ENCODE measurements at regions not wholly inside any gene's neighbourhood (a gene's known extent, or its start where the extent isn't known, plus 50 kb on each side); places are given as distances from the start of the nearest gene placed in this dataset.

GRCh38 chr12:62170241-62170640 lies 90.0 kb upstream of the USP15 start:
- WGBS, 2 donors = 91 to 94% methylated on average over 1 of the region's 1 CpG

GRCh38 chr12:62190689-62191490 lies 69.3 kb upstream of the USP15 start:
- Histone ChIP-seq H3K27ac (no peak overlapping the region), H3K4me1 (peaks cover 24 to 30% (median 27%) of the 10 kb centered on the region in 4 donors), H3K36me3 (no peaks in the 10 kb centered on the region), H3K9me3 (no peaks in the 10 kb centered on the region), H3K27me3 (peaks cover 0 to 20% (median 8%) of the 10 kb centered on the region in 4 donors), H3K4me3 (peak overlapping the region in 3 of 4 donors; percentile 25 to 51 (median 41))
- DNase-seq = peak; percentile 31 to 84
- WGBS, 2 donors = 3 to 14% methylated on average over 25 to 26 of the region's 61 CpGs
- no peak for TF ChIP-seq POLR2A (IDR thresholded peaks at IDR 0.05)
- no peak for TF ChIP-seq CTCF (IDR thresholded peaks at IDR 0.05)
- TF ChIP-seq POLR2AphosphoS5 (IDR thresholded peaks at IDR 0.05) = no peak
- TF ChIP-seq EP300 (IDR thresholded peaks at IDR 0.05) = no peak
- ATAC-seq (ENCODE audit: low FRiP score in 2 of 2) = peak; percentile 21 to 33

More at GRCh38 chr12:62170241-62170640, 90.0 kb upstream of the USP15 start:
- ATAC-seq (ENCODE audit: low FRiP score in 2 of 2) = no peak
- TF ChIP-seq CTCF (IDR thresholded peaks at IDR 0.05) = no peak
- TF ChIP-seq POLR2A (IDR thresholded peaks at IDR 0.05) = no peak
- no peak for TF ChIP-seq EP300 (IDR thresholded peaks at IDR 0.05)
- no peak for TF ChIP-seq POLR2AphosphoS5 (IDR thresholded peaks at IDR 0.05)
- Histone ChIP-seq H3K9me3 (no peaks in the 10 kb centered on the region), H3K4me3 (no peak overlapping the region), H3K36me3 (no peaks in the 10 kb centered on the region), H3K27ac (no peak overlapping the region), H3K27me3 (no peaks in the 10 kb centered on the region), H3K4me1 (no peaks in the 10 kb centered on the region)
- no peak for DNase-seq

GRCh38 chr12:62191491-62192179 lies 68.6 kb upstream of the USP15 start:
- Histone ChIP-seq H3K9me3 (no peaks in the 10 kb centered on the region), H3K4me1 (peaks cover 24 to 30% (median 27%) of the 10 kb centered on the region in 4 donors), H3K4me3 (peak overlapping the region in 3 of 4 donors; percentile 25 to 51 (median 41)), H3K27ac (no peak overlapping the region), H3K27me3 (peaks cover 0 to 20% (median 8%) of the 10 kb centered on the region in 4 donors), H3K36me3 (no peaks in the 10 kb centered on the region)
- ATAC-seq (ENCODE audit: low FRiP score in 2 of 2) (peak; percentile 45 to 52), DNase-seq (peak in 1 of 2 donors; percentile 87)
- TF ChIP-seq EP300 (IDR thresholded peaks at IDR 0.05) (no peak), POLR2AphosphoS5 (IDR thresholded peaks at IDR 0.05) (no peak), POLR2A (IDR thresholded peaks at IDR 0.05) (no peak), CTCF (IDR thresholded peaks at IDR 0.05) (no peak)
- 3 to 6% methylated on average over 30 to 37 of the region's 41 CpGs for WGBS, 2 donors

GRCh38 chr12:62192180-62192902 lies 67.9 kb upstream of the USP15 start:
- no peak overlapping the region for H3K27ac ChIP-seq
- H3K4me3 ChIP-seq = peak overlapping the region in 3 of 4 donors; percentile 25 to 51 (median 41)
- no peaks in the 10 kb centered on the region for H3K36me3 ChIP-seq
- ATAC-seq (ENCODE audit: low FRiP score in 2 of 2) = peak; percentile 88 to 95
- peak; percentile 34 to 38 for DNase-seq
- H3K9me3 ChIP-seq = no peaks in the 10 kb centered on the region
- H3K4me1 ChIP-seq = peaks cover 24 to 30% (median 27%) of the 10 kb centered on the region in 4 donors
- 1 to 3% methylated on average over 31 to 34 of the region's 34 CpGs for WGBS, 2 donors
- TF ChIP-seq POLR2AphosphoS5 (IDR thresholded peaks at IDR 0.05) = no peak
- peak in 5 of 6 experiments; percentile 39 to 75 (median 60) for TF ChIP-seq CTCF (IDR thresholded peaks at IDR 0.05)
- H3K27me3 ChIP-seq = peaks cover 0 to 20% (median 8%) of the 10 kb centered on the region in 4 donors
